GM04503 (cell line): ENCODE measurements at regions not wholly inside any gene's neighbourhood (a gene's known extent, or its start where the extent isn't known, plus 50 kb on each side); places are given as distances from the start of the nearest gene placed in this dataset.

Source experiments
- DNase-seq: peaks from one replicate; pipeline ENCODE4 v3.0.0-alpha.2; 2012; ENCODE audit warnings: low read depth

- DNase-seq = no peak
Measured at GRCh38 chr2:145257931-145258330, 738.0 kb upstream of the ZEB2 start.

DNA sequence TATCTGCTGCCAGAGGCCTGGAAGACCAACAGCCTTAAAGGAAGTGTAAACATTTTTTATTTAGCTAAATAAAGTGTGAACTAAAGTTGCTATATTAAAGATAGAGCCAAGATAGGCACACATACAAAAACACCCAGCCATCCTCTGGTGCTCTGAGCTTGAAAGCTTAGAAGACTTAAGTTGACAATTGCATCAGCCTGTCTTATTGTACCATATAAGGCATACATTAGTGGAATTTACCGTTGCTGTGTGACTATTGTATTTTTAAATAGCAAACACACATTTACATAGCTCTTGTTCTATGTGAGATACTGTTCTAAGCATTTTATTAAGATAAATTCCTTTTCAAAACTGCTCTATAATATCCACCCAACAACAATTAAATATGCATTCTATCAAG lies 736.6 kb upstream of the ZEB2 start:
- DNase-seq = no peak

GRCh38 chr2:145254291-145254690 lies 734.4 kb upstream of the ZEB2 start:
- no peak for DNase-seq

GRCh38 chr2:145253492-145253891 lies 733.6 kb upstream of the ZEB2 start:
- DNase-seq = no peak

- DNase-seq = no peak
Measured at GRCh38 chr2:145245268-145245870, 725.5 kb upstream of the ZEB2 start.

DNA sequence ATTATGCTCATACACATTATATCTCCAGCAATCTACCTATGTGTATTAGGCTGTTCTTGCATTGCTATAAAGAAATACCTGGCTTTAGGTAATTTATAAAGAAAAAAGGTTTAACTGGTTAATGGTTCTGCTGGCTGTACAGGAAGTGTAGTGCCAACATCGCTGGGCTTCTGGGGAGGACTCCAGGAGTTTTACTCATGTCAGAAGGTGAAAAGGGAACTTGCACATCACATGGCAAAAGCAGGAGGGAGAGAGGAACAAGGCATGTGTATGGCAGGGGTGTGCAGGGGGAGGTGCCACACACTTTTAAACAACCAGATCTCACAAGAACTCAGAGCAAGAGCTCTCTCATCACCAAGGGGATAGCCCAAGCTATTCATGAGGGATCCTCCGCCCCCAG lies 715.4 kb upstream of the ZEB2 start:
- no peak for DNase-seq

GRCh38 chr2:145230546-145230945 lies 710.6 kb upstream of the ZEB2 start:
- peak; percentile 10 for DNase-seq

DNA sequence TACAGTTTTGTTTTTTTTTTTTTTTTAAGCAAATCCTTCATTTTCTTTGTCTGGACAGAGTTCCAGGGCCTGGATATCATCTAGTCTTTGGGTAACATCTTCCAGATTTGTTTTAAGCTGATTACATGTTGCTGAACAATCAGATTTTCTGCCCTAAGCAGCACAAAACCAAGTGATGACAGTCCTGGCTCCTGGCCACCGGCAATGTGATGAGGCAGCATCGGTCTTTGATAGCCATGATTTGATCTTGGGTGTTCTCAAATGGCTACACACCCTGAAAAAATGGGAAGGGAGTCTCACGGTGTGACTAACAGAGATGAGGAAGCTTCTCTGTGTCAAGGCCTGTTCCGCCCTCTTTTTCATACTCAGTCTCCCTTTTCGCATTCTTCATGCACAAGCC lies 708.6 kb upstream of the ZEB2 start:
- DNase-seq = peak; percentile 13

- DNase-seq = no peak
Measured at GRCh38 chr2:145226901-145227300, 707.0 kb upstream of the ZEB2 start.

GRCh38 chr2:145221516-145221915 lies 701.6 kb upstream of the ZEB2 start:
- DNase-seq = no peak

DNA sequence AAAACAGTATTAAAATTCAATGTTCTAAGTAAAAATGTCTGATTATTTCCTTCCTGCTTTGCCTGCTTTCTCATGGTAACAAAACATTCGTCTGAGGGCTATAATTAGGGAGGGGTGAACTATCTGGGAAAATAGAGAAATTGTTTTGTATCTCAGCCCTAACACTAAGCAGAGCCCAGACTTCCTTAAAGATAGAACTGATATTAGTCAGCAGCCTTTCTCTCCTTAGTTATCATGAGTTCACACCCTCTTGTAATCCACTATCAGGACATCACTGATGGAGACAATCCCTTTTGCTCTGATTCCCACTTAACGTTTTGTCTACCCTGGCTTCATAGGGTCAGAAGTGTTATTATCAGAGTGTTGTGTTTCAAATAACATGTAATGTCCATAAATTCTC lies 701.1 kb upstream of the ZEB2 start:
- no peak for DNase-seq

DNA sequence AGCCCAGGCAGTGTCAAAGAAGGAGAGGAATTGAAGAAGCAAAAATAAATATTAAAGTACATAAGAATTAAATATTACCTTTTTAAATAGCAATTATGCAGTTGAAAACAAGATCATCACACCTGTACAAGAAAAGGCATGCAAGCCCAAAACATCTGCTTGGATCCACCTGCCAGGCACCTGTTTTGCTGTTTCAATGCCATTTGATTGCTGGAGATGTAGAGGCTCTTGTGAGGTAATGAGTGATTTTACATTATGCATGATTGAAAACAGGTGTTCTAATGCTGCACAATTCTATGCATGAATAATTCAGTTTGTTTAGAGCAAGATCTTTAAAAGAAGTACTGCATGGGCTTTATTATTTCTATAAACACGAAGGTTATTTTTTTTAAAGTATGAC lies 700.6 kb upstream of the ZEB2 start:
- no peak for DNase-seq

- no peak for DNase-seq
Measured at GRCh38 chr2:145207884-145208283, 688.0 kb upstream of the ZEB2 start.

DNA sequence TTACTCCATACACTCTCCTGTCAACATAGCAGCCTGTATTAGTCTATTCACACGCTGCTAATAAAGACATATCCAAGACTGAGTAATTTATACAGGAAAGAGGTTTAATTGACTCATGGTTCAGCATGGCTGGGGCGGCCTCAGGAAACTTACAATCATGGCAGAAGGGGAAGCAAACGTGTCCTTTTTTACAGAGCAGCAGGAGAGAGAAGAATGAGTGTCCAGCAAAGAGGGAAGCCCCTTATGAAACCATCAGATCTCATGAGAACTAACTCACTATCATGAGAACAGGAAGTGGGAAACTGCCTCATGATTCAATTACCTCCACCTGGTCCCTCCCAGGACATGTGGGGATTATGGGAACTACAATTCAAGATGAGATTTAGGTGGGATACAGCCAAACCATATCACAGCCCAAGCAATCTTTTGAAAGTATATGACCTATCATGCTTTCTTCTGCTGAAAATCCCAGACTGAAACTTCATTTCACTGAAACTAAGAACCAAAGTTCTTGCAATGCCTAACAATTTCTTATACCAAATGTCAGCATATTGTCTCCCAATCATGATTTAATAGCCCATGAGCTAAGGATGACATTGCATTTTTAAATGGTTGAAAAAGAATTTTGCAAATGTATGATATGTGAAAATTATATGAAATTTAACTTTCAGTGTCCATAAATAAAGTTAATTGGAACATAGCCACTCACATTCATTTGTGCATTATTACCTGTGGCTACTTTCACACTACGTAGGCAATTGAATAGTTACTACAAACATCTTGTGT lies 686.8 kb upstream of the ZEB2 start:
- DNase-seq = no peak

- no peak for DNase-seq
Measured at GRCh38 chr2:145203891-145204290, 684.0 kb upstream of the ZEB2 start.

GRCh38 chr2:145199827-145200706 lies 680.1 kb upstream of the ZEB2 start:
- DNase-seq = no peak

GRCh38 chr2:145199042-145199441 lies 679.1 kb upstream of the ZEB2 start:
- no peak for DNase-seq

- DNase-seq = no peak
Measured at GRCh38 chr2:145198555-145198954, 678.6 kb upstream of the ZEB2 start.

DNA sequence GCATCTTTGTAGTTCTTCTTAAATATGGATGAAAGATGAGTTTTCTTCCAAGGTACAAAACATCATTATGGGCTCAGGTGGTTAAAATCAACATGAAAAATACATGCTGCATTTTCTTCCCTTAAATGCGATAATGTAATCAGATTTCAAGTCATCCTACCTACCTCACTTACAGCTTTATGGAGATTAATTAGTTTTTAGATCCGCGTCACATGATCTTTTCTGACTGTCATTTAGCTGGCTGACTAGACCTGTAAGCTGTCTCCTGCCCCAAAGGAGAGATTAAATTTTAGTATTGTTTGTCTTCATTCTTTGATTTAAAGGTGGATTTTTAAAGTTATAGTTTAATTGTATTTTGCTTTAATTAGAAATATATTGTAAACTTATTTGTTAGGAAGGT lies 678.0 kb upstream of the ZEB2 start:
- no peak for DNase-seq

DNA sequence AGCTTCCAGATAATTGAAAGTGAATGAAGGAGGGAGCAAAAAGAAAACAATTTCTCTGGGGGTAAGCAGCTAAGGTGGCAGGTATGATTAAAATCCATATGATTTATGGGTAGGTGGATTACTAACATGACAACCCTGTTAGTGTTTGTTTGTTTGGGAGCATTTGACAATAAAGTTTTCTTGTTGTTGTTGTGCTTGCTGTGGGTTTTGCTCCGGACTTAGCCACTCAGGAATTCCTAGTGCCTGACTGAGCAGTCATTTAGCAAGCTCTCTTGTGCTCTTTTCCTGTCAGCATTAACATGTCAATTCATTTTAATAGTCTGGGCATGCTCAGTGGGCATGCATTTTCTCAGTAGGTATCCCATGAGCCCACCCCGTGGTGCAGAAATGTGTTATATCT lies 674.8 kb upstream of the ZEB2 start:
- DNase-seq = no peak

DNA sequence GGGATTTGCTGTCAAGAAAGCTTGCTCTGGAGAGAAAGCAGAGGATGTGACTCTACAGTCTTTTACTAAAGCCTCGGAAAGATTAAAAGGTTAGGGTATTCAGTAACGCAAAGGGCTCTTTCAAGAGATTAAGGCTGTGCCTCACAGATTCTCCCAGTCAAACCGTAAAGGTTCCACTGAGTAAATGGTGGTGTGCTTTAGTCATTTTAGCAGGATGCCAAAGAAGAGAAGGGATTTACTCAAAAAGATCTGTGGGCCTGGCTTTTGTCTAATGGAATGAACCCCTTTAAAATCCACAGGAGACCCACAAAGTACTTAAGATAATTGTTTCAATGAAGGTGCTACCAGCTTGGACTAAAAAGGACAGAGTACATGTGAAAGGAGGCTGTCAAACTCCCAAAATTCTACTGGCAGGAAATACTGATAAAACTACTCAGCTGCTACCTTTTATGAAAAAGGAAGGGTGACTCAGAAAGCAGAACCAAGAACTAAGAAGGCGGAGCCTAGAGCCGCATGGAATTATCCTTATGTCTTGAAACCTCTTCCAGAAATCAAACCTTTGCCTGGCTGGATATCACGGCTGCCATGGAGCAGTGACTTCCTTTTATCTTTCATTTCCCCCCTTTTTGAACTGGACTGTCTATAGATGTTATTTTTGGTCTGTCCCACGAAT lies 670.2 kb upstream of the ZEB2 start:
- DNase-seq = no peak

DNA sequence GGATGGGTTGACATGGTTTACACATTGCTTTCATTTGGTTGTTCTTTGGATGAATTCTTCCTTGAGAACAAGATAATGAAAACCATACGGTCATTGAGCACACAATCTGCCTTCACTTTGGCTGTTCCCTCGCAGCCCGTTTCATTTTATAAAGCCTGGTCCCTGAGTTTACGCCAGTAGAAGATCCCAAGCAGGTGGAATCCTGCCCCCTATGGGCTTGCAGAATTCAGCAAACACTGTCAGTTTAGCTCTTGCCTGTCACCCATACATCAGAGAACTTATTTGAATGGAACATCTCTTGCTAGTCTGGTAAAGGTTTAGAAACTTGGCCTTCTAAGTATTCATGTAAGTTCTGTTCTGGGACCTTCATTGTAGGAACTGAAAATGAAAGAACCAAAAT lies 666.4 kb upstream of the ZEB2 start:
- no peak for DNase-seq
